Heart left ventricle (tissue), 16 donors: ENCODE measurements at regions not wholly inside any gene's neighbourhood (a gene's known extent, or its start where the extent isn't known, plus 50 kb on each side); places are given as distances from the start of the nearest gene placed in this dataset.

ENCODE experiments used
- ATAC-seq, 4 donors: fragments of 200-7000 bp; cut with Tn5 transposase; one replicate each; pipeline ENCODE4 v1.9.1; 2020 to 2022; ENCODE audit warnings: moderate library complexity in 4 of 4, mild to moderate bottlenecking in 3 of 4, moderate number of reproducible peaks in 1 of 4
- DNase-seq, 5 donors: peaks; one replicate each; pipeline ENCODE4 v3.0.0-alpha.2; 2020
- H3K27ac ChIP-seq, 12 donors: fragments of 200-600 bp; sonication (generic) in 4 of 12; one replicate each; pipeline versions ENCODE4 v1.5.0 to v1.8.0; 2016 to 2022; ENCODE audit warnings: mild to moderate bottlenecking in 2 of 12
- H3K27me3 ChIP-seq, 9 donors: fragments of 200-600 bp; sonication (generic) in 2 of 9; one replicate each; pipeline versions ENCODE4 v1.5.1 to v1.8.0; 2016 to 2022; ENCODE audit warnings: mild to moderate bottlenecking in 3 of 9
- H3K36me3 ChIP-seq, 9 donors: fragments of 200-600 bp; sonication (generic) in 2 of 9; one replicate each; pipeline versions ENCODE4 v1.5.0 to v1.8.0; 2018 to 2022; ENCODE audit warnings: mild to moderate bottlenecking in 2 of 9
- H3K4me1 ChIP-seq, 12 donors: fragments of 200-600 bp; sonication (generic) in 4 of 12; one replicate each; pipeline versions ENCODE4 v1.5.0 to v1.8.0; 2016 to 2022; ENCODE audit warnings: mild to moderate bottlenecking in 3 of 12
- H3K4me3 ChIP-seq, 12 donors: fragments of 200-600 bp; sonication (generic) in 4 of 12; one replicate each; pipeline versions ENCODE4 v1.5.0 to v1.8.0; 2017 to 2022; ENCODE audit warnings: mild to moderate bottlenecking in 9 of 12, moderate library complexity in 4 of 12
- H3K9me3 ChIP-seq, 12 donors: fragments of 200-600 bp; sonication (generic) in 4 of 12; one replicate each; pipeline versions ENCODE4 v1.5.0 to v1.8.0; 2016 to 2022; ENCODE audit warnings: mild to moderate bottlenecking in 1 of 12
- POLR2A ChIP-seq, 2 donors: fragments of 450-650 bp; IDR thresholded peaks; one replicate each; pipeline ENCODE4 v1.6.1; 2017; ENCODE audit warnings: antibody characterized with exemption in 2 of 2, mild to moderate bottlenecking in 2 of 2, moderate library complexity in 2 of 2
- WGBS, 4 donors: extraction: QIAGEN DNeasy Blood & Tissue Kit in 2 of 4; methylation state at CpG; one replicate each; pipeline versions ENCODE4 v1.1.5 to v1.1.7; 2013 to 2018; 5-methylcytosine and 5-hydroxymethylcytosine counted together
- intact Hi-C, 10 donors: fragments of 100-400 bp; cut with DNase I; formaldehyde crosslinking; loops; one replicate each; pipeline versions ENCODE4 v1.11.1 to v1.14.2; 2022
- TF ChIP-seq, protein P1 (sequence below), 12 donors: fragments of 200-600 bp; sonication (generic) in 4 of 12; IDR thresholded peaks; one replicate each; pipeline versions ENCODE4 v1.5.0 to v1.8.0; 2018 to 2022; ENCODE audit warnings: antibody characterized with exemption in 12 of 12, mild to moderate bottlenecking in 5 of 12
- donor health status: ischemic (EF 13 %, LVEDD 7.1; RV severe dilation, severe dysfunction).
- donor health status: healthy with polysubstance abuse.
- donor health status: DM: no; HTN: yes; CAD: no.
- donor health status: DM: no; HTN: no; CAD: no.
- donor health status: ischemic (EF 25% LVEDD 6.9; RV normal size, moderate dysfunction).
- donor health status: ischemic (EF 25% LVEDD 5.7; RV mildly dilated, moderate dysfunction).
- donor health status: healthy.
- donor health status: DM: yes; HTN: yes; CAD: no.
- donor health status: ischemic (EF 35%, LVEDD 5.7; RV mildly dilated, moderate dysfunction).
- donor health status: nonischemic (EF 11% LVEDD 7.7; RV severe dilation, severe dysfunction).
- donor health status: DM: yes; HTN: yes; CAD: no.
- donor health status: PGD.
- donor health status: ischemic (EF 29% LVEDD 5.4; RV normal size, mild dysfunction).
- donor health status: nonischemic (EF 23%, LVEDD 6.1; RV moderate dilation, normal function).

DNA sequence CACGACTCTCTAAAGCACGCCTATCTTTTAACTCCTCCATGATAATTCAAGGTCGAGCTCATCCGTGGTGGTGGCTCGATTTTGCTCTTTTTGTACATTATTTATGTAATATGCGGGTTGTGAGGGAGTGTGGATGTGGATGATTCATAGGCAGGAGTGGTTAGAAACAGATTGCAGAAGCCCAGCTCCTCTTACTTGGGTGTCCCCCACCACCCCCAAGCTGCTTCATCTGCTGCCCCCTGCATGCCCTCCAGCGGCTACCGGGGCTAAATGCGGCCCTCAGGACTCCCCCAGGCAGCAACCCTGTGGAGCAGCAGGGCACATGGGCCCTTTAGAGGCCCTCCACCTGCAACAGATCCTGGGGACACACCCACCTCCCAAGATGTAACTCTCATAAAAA lies 111.5 kb upstream of the SELENOK start:
- no peak overlapping the region for H3K4me3 ChIP-seq
- no peaks in the 10 kb centered on the region for H3K9me3 ChIP-seq
- no peak overlapping the region for H3K27ac ChIP-seq
- intact Hi-C loops: no loop called here
- 70 to 75% (median 72%) methylated on average over 9 of the region's 9 CpGs for WGBS, 4 donors
- DNase-seq (no peak), ATAC-seq (no peak)
- no peak for TF ChIP-seq POLR2A (IDR thresholded peaks at IDR 0.05)
- TF ChIP-seq, protein P1, sequence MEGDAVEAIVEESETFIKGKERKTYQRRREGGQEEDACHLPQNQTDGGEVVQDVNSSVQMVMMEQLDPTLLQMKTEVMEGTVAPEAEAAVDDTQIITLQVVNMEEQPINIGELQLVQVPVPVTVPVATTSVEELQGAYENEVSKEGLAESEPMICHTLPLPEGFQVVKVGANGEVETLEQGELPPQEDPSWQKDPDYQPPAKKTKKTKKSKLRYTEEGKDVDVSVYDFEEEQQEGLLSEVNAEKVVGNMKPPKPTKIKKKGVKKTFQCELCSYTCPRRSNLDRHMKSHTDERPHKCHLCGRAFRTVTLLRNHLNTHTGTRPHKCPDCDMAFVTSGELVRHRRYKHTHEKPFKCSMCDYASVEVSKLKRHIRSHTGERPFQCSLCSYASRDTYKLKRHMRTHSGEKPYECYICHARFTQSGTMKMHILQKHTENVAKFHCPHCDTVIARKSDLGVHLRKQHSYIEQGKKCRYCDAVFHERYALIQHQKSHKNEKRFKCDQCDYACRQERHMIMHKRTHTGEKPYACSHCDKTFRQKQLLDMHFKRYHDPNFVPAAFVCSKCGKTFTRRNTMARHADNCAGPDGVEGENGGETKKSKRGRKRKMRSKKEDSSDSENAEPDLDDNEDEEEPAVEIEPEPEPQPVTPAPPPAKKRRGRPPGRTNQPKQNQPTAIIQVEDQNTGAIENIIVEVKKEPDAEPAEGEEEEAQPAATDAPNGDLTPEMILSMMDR (IDR thresholded peaks at IDR 0.05): no peak
- no peaks in the 10 kb centered on the region for H3K36me3 ChIP-seq
- H3K27me3 ChIP-seq: no peaks in the 10 kb centered on the region
- H3K4me1 ChIP-seq: peaks cover 0 to 9% (median 0%) of the 10 kb centered on the region in 12 donors

DNA sequence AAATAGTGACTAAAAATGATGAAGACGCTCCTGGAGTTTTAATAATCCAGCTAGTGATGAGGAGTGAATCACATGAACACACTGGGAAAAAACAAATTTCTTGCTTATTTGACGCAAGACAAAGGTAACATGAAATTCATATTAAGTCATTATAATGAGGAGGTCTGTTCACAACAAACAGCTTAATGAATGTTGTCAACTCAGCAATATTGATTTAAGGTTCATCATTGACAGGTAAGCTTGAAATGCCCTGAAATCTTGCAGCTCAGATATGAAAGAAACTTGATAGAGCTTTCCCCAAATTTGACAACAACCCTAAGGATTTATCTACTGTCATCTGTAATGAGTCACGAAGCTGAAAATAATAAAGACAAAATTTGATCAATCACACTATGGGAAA lies 108.1 kb upstream of the SELENOK start:
- peaks cover 0 to 9% (median 0%) of the 10 kb centered on the region in 12 donors for H3K4me1 ChIP-seq
- H3K4me3 ChIP-seq: no peak overlapping the region
- H3K27ac ChIP-seq: no peak overlapping the region
- no peaks in the 10 kb centered on the region for H3K27me3 ChIP-seq
- H3K36me3 ChIP-seq: no peaks in the 10 kb centered on the region
- no peaks in the 10 kb centered on the region for H3K9me3 ChIP-seq
- intact Hi-C loops: no loop called here
- DNase-seq (no peak), ATAC-seq (no peak)
- WGBS, 4 donors: 89 to 95% (median 91%) methylated on average over 3 of the region's 3 CpGs
- no peak for TF ChIP-seq POLR2A (IDR thresholded peaks at IDR 0.05)
- TF ChIP-seq, protein P1 (IDR thresholded peaks at IDR 0.05): no peak

DNA sequence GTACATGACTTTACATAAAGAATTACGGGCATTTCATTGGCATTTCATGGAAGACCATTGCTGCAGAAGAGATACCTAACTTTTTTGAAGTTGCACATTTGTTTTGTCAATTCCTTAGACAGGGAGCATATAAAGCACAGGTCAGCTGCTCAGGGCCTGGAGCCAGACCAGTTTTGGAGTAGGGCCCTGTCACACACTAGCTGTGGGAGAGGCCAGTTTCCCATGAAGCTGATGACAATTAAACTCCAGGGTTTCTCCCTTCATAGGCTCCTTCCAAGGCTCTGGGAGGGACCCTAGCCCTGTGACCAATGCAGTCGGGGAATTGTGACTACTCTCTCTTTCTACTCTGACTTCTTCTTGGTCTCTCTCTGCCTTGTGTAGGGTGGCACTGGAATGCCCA lies 107.3 kb upstream of the SELENOK start:
- Histone ChIP-seq H3K27me3 (no peaks in the 10 kb centered on the region), H3K27ac (peak overlapping the region in 1 of 12 donors; percentile 32), H3K36me3 (no peaks in the 10 kb centered on the region), H3K4me1 (peaks cover 0 to 9% (median 0%) of the 10 kb centered on the region in 12 donors), H3K4me3 (no peak overlapping the region), H3K9me3 (no peaks in the 10 kb centered on the region)
- WGBS, 4 donors: 55 to 69% (median 67%) methylated on average over 2 of the region's 2 CpGs
- peak in 4 of 5 donors; percentile 21 to 65 (median 46) for DNase-seq
- intact Hi-C loops: no loop called here
- no peak for TF ChIP-seq POLR2A (IDR thresholded peaks at IDR 0.05)
- TF ChIP-seq, protein P1 (IDR thresholded peaks at IDR 0.05): no peak
- peak; percentile 68 to 90 (median 79) for ATAC-seq

DNA sequence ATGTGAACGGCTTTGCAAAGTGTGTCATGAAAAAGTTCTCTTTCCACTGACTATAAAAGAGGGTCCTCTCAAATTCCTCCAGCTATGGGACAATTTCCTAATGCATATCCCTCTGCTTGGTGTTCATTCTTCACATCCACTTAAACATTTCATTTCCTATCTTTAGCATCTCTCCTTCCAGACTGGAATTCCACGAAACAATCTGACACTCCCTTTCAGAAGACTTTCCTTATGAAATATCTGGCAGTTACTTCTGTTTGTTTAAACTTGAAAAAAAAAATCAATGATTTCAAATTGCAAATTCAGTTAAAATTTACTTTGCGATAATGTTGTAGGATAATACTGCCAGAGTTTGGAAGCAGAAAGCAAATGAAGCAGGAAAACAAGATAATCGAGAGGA lies 105.8 kb upstream of the SELENOK start:
- Histone ChIP-seq H3K9me3 (no peaks in the 10 kb centered on the region), H3K4me1 (peaks cover 0 to 9% (median 0%) of the 10 kb centered on the region in 12 donors), H3K27me3 (no peaks in the 10 kb centered on the region), H3K27ac (no peak overlapping the region), H3K36me3 (no peaks in the 10 kb centered on the region), H3K4me3 (no peak overlapping the region)
- WGBS, 4 donors: 69 to 73% (median 71%) methylated on average over 4 of the region's 4 CpGs
- no peak for TF ChIP-seq POLR2A (IDR thresholded peaks at IDR 0.05)
- TF ChIP-seq, protein P1 (IDR thresholded peaks at IDR 0.05): no peak
- DNase-seq (no peak), ATAC-seq (no peak)
- intact Hi-C loops: no loop called here
